GM06990 (cell line): ENCODE measurements at regions not wholly inside any gene's neighbourhood (a gene's known extent, or its start where the extent isn't known, plus 50 kb on each side); places are given as distances from the start of the nearest gene placed in this dataset.

Experiments used
- DNase-seq: peaks from one replicate; pipeline ENCODE4 v3.0.0-alpha.2; 2011; ENCODE audit not compliant: insufficient read length; ENCODE audit errors: extremely low read depth
- H3K27me3 ChIP-seq: replicated peaks from 2 replicates; pipeline ENCODE4 v1.6.0; 2011; ENCODE audit warnings: low read length; ENCODE audit not compliant: control insufficient read depth, insufficient read depth
- H3K36me3 ChIP-seq: 2 replicates; pipeline ENCODE4 v1.5.1; 2011; ENCODE audit warnings: low read length; ENCODE audit not compliant: control insufficient read depth, insufficient read depth
- H3K4me3 ChIP-seq: replicated peaks from 2 replicates; pipeline ENCODE4 v1.5.1; 2011; ENCODE audit warnings: low read depth, mild to moderate bottlenecking, control low read depth, low read length
- TF ChIP-seq, protein P1 (sequence below): IDR thresholded peaks from 2 replicates; pipeline ENCODE4 v1.5.1; 2011; ENCODE audit warnings: low read length, control low read depth, mild to moderate bottlenecking, inconsistent platforms; ENCODE audit not compliant: insufficient read depth, poor library complexity, severe bottlenecking

GRCh38 chr4:66964467-66964866 lies 580.8 kb downstream of the CENPC start:
- no peak for DNase-seq
- Histone ChIP-seq H3K27me3 (no peaks in the 10 kb centered on the region), H3K36me3 (no peaks in the 10 kb centered on the region), H3K4me3 (no peak overlapping the region)
- TF ChIP-seq, protein P1, sequence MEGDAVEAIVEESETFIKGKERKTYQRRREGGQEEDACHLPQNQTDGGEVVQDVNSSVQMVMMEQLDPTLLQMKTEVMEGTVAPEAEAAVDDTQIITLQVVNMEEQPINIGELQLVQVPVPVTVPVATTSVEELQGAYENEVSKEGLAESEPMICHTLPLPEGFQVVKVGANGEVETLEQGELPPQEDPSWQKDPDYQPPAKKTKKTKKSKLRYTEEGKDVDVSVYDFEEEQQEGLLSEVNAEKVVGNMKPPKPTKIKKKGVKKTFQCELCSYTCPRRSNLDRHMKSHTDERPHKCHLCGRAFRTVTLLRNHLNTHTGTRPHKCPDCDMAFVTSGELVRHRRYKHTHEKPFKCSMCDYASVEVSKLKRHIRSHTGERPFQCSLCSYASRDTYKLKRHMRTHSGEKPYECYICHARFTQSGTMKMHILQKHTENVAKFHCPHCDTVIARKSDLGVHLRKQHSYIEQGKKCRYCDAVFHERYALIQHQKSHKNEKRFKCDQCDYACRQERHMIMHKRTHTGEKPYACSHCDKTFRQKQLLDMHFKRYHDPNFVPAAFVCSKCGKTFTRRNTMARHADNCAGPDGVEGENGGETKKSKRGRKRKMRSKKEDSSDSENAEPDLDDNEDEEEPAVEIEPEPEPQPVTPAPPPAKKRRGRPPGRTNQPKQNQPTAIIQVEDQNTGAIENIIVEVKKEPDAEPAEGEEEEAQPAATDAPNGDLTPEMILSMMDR, result no peak

DNA sequence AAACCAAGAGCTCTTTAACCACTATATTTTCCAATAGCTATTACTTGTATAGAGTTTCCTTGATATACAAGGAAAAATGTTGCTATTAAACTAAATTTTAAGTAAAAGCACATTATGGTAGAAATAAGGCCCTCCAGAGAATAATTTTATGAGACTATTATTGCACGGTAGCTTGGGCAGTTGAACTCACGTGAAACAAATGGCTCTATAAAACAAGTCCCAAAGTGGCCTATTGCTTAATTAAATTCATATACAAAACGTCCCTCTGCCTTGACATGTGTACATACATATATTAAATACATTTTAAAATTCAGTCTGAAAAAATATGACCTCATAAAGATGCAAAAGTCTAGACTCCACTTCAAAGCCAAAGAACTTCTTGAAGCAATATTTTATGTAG lies 582.2 kb downstream of the CENPC start:
- Histone ChIP-seq H3K36me3 (no peaks in the 10 kb centered on the region), H3K4me3 (no peak overlapping the region), H3K27me3 (no peaks in the 10 kb centered on the region)
- no peak for DNase-seq
- TF ChIP-seq, protein P1, result no peak

DNA sequence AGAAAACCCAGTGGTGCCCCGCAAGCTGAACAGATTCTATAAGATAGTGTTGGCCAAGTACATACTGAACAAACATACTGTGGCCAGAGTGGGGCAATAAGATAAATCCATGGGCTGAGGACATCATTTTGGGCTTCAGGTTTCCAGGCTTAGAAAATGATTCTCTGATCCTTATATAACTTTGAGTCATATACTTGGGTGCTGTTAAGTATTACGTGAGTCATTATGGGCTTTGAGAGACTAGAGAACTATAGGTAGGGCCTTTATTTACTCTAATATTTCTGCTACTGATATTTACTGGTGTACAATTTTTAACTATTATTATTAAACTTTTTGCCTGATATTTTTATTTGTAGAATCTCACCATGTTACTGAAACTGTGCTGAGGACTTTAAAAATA lies 586.1 kb downstream of the CENPC start:
- no peaks in the 10 kb centered on the region for H3K27me3 ChIP-seq
- H3K4me3 ChIP-seq, result no peak overlapping the region
- H3K36me3 ChIP-seq, result no peaks in the 10 kb centered on the region
- no peak for DNase-seq
- TF ChIP-seq, protein P1, result no peak

- H3K36me3 ChIP-seq, result no peaks in the 10 kb centered on the region
- no peak for DNase-seq
- no peaks in the 10 kb centered on the region for H3K27me3 ChIP-seq
- TF ChIP-seq, protein P1, result no peak
- H3K4me3 ChIP-seq, result no peak overlapping the region
Observed at GRCh38 chr4:66956852-66957251, 588.5 kb downstream of the CENPC start.

GRCh38 chr4:66956426-66956825 lies 588.9 kb downstream of the CENPC start:
- TF ChIP-seq, protein P1, result no peak
- Histone ChIP-seq H3K4me3 (no peak overlapping the region), H3K27me3 (no peaks in the 10 kb centered on the region), H3K36me3 (no peaks in the 10 kb centered on the region)
- DNase-seq, result no peak

DNA sequence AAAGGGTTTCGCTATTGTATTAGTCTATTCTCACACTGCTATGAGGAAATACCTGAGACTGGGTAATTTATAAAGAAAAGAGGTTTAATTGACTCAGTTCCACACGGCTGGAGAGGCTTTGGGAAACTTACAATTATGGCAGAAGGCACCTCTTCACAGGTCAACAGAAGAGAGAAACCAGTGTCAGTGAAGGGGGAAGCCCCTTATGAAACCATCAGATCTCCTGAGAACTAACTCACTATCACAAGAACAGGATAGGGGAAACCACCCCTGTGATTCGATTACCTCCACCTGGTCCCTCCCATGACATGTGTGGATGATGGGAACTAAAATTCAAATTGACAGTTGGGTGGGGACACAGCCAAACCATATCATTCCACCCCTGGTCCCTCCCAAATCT lies 589.5 kb downstream of the CENPC start:
- TF ChIP-seq, protein P1, result no peak
- no peaks in the 10 kb centered on the region for H3K27me3 ChIP-seq
- no peaks in the 10 kb centered on the region for H3K36me3 ChIP-seq
- H3K4me3 ChIP-seq, result no peak overlapping the region
- no peak for DNase-seq
